Osteoblast (primary cell): ENCODE measurements at regions not wholly inside any gene's neighbourhood (a gene's known extent, or its start where the extent isn't known, plus 50 kb on each side); places are given as distances from the start of the nearest gene placed in this dataset.

Experiments
- DNase-seq: peaks from one replicate; pipeline ENCODE4 v3.0.0; 2011; ENCODE audit warnings: low spot score, mixed read lengths; ENCODE audit not compliant: insufficient read length; ENCODE audit errors: missing footprints
- H2AFZ ChIP-seq: 2 replicates; pipeline ENCODE4 v1.6.0; 2011; ENCODE audit warnings: mild to moderate bottlenecking, low read length
- H3K27ac ChIP-seq: 2 replicates; pipeline ENCODE4 v1.5.1; 2011; ENCODE audit warnings: mild to moderate bottlenecking, low read depth, low read length, moderate library complexity
- H3K27me3 ChIP-seq: 2 replicates; pipeline ENCODE4 v1.6.0; 2012; ENCODE audit warnings: mild to moderate bottlenecking, control low read depth, inconsistent platforms, low read length, moderate library complexity; ENCODE audit not compliant: insufficient read depth
- H3K36me3 ChIP-seq: 2 replicates; pipeline ENCODE4 v1.5.1; 2011; ENCODE audit warnings: mild to moderate bottlenecking, low read length, control low read depth, moderate library complexity; ENCODE audit not compliant: insufficient read depth
- H3K4me1 ChIP-seq: 2 replicates; pipeline ENCODE4 v1.5.1; 2011; ENCODE audit warnings: mild to moderate bottlenecking, low read length, control low read depth, moderate library complexity; ENCODE audit not compliant: insufficient read depth
- H3K4me2 ChIP-seq: 2 replicates; pipeline ENCODE4 v1.6.0; 2011; ENCODE audit warnings: mild to moderate bottlenecking, low read length; ENCODE audit not compliant: insufficient read depth
- H3K4me3 ChIP-seq: fragments of 200-600 bp; sonication (generic); 3 replicates; pipeline ENCODE4 v1.5.1; 2012; ENCODE audit warnings: mild to moderate bottlenecking, low read length, inconsistent platforms; ENCODE audit not compliant: insufficient read depth
- H3K79me2 ChIP-seq: 2 replicates; pipeline ENCODE4 v1.6.0; 2012; ENCODE audit warnings: mild to moderate bottlenecking, low read length, control low read depth, inconsistent platforms; ENCODE audit not compliant: insufficient read depth
- H3K9me3 ChIP-seq: 2 replicates; pipeline ENCODE4 v1.5.1; 2011; ENCODE audit warnings: low read depth, low read length, control low read depth
- H4K20me1 ChIP-seq: 2 replicates; pipeline ENCODE4 v1.6.0; 2012; ENCODE audit warnings: mild to moderate bottlenecking, low read length, control low read depth; ENCODE audit not compliant: insufficient read depth
- TF ChIP-seq, protein P1 (sequence below): IDR thresholded peaks from 2 replicates; pipeline ENCODE4 v1.5.1; 2011; ENCODE audit warnings: mild to moderate bottlenecking, low read depth, low read length, moderate library complexity; ENCODE audit errors: extremely low read depth

- Histone ChIP-seq H3K36me3 (no peaks in the 10 kb centered on the region), H3K4me1 (no peaks in the 10 kb centered on the region), H3K79me2 (no peaks in the 10 kb centered on the region), H4K20me1 (no peaks in the 10 kb centered on the region), H3K4me3 (no peak overlapping the region), H3K9me3 (no peaks in the 10 kb centered on the region), H3K4me2 (no peak overlapping the region), H3K27ac (no peak overlapping the region), H2AFZ (no peak overlapping the region), H3K27me3 (no peaks in the 10 kb centered on the region)
- DNase-seq, result no peak
- TF ChIP-seq, protein P1, sequence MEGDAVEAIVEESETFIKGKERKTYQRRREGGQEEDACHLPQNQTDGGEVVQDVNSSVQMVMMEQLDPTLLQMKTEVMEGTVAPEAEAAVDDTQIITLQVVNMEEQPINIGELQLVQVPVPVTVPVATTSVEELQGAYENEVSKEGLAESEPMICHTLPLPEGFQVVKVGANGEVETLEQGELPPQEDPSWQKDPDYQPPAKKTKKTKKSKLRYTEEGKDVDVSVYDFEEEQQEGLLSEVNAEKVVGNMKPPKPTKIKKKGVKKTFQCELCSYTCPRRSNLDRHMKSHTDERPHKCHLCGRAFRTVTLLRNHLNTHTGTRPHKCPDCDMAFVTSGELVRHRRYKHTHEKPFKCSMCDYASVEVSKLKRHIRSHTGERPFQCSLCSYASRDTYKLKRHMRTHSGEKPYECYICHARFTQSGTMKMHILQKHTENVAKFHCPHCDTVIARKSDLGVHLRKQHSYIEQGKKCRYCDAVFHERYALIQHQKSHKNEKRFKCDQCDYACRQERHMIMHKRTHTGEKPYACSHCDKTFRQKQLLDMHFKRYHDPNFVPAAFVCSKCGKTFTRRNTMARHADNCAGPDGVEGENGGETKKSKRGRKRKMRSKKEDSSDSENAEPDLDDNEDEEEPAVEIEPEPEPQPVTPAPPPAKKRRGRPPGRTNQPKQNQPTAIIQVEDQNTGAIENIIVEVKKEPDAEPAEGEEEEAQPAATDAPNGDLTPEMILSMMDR, result no peak
Measured at GRCh38 chr3:81048058-81048665, 713.3 kb downstream of the GBE1 start.

- H2AFZ ChIP-seq, result no peak overlapping the region
- H3K36me3 ChIP-seq, result no peaks in the 10 kb centered on the region
- no peaks in the 10 kb centered on the region for H4K20me1 ChIP-seq
- no peak for DNase-seq
- no peaks in the 10 kb centered on the region for H3K4me1 ChIP-seq
- H3K27me3 ChIP-seq, result no peaks in the 10 kb centered on the region
- no peak overlapping the region for H3K4me3 ChIP-seq
- TF ChIP-seq, protein P1, result no peak
- no peak overlapping the region for H3K27ac ChIP-seq
- no peak overlapping the region for H3K4me2 ChIP-seq
- H3K9me3 ChIP-seq, result no peaks in the 10 kb centered on the region
- no peaks in the 10 kb centered on the region for H3K79me2 ChIP-seq
Measured at GRCh38 chr3:81045976-81046375, 715.5 kb downstream of the GBE1 start.

GRCh38 chr3:81045246-81045645, 716.2 kb downstream of the GBE1 start:
- no peaks in the 10 kb centered on the region for H3K27me3 ChIP-seq
- no peaks in the 10 kb centered on the region for H3K9me3 ChIP-seq
- H3K79me2 ChIP-seq, result no peaks in the 10 kb centered on the region
- H3K4me1 ChIP-seq, result no peaks in the 10 kb centered on the region
- no peak overlapping the region for H3K27ac ChIP-seq
- no peaks in the 10 kb centered on the region for H4K20me1 ChIP-seq
- TF ChIP-seq, protein P1, result no peak
- no peaks in the 10 kb centered on the region for H3K36me3 ChIP-seq
- H2AFZ ChIP-seq, result no peak overlapping the region
- H3K4me3 ChIP-seq, result no peak overlapping the region
- H3K4me2 ChIP-seq, result no peak overlapping the region
- DNase-seq, result no peak

- H3K9me3 ChIP-seq, result peaks cover 3% of the 10 kb centered on the region
- H2AFZ ChIP-seq, result no peak overlapping the region
- TF ChIP-seq, protein P1, result no peak
- no peaks in the 10 kb centered on the region for H3K27me3 ChIP-seq
- no peaks in the 10 kb centered on the region for H3K4me1 ChIP-seq
- H3K36me3 ChIP-seq, result no peaks in the 10 kb centered on the region
- no peak overlapping the region for H3K27ac ChIP-seq
- no peak overlapping the region for H3K4me3 ChIP-seq
- no peaks in the 10 kb centered on the region for H4K20me1 ChIP-seq
- no peak for DNase-seq
- H3K4me2 ChIP-seq, result no peak overlapping the region
- no peaks in the 10 kb centered on the region for H3K79me2 ChIP-seq
Measured at GRCh38 chr3:81043660-81044199, 717.7 kb downstream of the GBE1 start.
